ENCODE measurements at regions not wholly inside any gene's neighbourhood (a gene's known extent, or its start where the extent isn't known, plus 50 kb on each side); places are given as distances from the start of the nearest gene placed in this dataset.
"Not testable (repeated sequence)": the region's sequence is repeated elsewhere in the genome, so short reads cannot be mapped to it uniquely, and the experiment has no call there.

DNA sequence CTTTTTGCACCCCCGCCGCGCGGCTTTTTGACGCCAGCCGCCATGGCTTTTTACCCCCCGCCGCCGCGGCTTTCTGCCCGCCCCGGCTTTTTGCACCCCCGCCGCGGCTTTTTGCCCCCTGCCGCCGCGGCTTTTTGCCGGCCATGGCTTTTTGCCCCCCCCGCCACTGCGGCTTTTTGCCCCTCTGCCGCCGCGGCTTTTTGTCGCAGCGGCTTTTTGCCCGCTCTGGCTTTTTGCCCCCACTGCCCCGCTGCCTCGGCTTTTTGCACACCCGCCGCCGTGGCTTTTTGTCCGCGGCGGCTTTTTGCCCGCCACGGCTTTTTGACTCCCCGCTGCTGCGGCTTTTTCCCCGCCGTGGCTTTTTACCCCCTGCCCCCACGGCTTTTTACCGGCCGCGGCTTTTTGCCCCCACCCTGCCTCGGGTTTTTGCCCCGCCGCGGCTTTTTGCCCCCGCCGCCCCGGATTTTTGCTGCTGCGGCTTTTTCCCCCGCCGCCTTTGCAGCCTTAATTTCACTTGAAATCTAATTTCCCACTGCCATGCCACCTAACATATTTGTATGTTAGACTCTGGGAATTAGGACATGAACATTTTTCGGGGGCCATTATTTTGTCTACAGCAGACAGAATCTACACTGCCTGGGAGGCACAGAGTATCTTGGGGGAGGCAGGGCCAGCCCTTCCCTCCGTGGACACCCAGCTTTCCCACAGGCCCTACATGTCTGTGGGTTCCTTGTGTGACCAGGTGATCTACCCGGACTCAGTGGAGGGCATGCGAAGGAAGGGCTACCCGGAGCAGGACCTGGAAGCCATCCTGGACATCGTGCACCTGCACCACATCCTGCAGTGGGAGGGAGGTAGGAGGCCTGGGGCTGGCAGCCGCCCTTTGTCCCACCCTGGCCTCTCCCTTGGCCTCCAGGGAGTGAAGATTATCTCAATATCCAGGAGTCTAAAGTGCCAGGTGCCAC, 3031.0 kb upstream of the TEKT4 start:
- no peak for DNase-seq (ENCODE audit: low read depth in 2 of 2)

DNA sequence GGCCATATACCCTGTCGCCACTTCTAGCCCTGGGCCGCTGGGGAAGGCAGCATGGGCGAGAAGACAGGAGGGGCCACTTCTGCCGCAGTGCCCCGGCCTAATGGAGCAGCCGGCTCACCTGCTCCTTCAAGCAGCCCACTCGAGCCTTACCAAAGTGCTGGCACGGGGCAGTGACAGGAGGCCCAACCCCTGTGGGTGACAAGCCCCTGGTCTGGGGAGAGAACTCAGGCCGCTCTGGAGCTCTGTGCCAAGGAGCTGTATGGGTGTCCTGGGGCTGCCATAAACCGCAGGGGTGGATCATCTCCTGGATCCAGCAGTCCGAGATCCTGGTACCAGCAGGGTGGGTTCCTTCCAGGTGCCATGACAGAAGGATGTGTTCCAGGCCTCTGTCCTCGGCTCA, 3029.0 kb upstream of the TEKT4 start:
- not testable (repeated sequence) for DNase-seq (ENCODE audit: low read depth in 2 of 2)

- not testable (repeated sequence) for DNase-seq (ENCODE audit: low read depth in 2 of 2)
Measured at GRCh38 chr2:91842913-91843312, 3028.3 kb upstream of the TEKT4 start.

- DNase-seq (ENCODE audit: low read depth in 2 of 2) = not testable (repeated sequence)
Measured at GRCh38 chr2:91843723-91844450, 3027.3 kb upstream of the TEKT4 start.

- not testable (repeated sequence) for DNase-seq (ENCODE audit: low read depth in 2 of 2)
Measured at GRCh38 chr2:91844451-91844825, 3026.8 kb upstream of the TEKT4 start.

DNA sequence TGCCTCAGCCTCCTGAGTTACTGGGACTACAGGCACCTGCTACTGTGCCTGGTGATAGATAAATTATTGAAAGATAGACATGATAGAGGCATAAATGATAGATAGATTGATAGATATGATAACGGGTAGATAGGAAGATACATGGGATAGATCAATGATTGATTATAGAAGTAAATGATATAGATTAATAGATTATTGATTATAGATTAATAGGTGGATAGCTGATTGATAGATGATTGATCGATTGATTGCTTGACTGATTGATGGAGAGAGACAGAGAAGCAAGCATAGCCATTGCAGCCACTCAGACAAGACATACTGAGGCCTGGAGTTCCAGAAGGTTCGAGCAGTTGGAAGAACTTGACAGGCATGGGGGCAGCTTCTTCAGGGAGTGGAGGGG, 3024.8 kb upstream of the TEKT4 start:
- DNase-seq (ENCODE audit: low read depth in 2 of 2) = not testable (repeated sequence)

DNA sequence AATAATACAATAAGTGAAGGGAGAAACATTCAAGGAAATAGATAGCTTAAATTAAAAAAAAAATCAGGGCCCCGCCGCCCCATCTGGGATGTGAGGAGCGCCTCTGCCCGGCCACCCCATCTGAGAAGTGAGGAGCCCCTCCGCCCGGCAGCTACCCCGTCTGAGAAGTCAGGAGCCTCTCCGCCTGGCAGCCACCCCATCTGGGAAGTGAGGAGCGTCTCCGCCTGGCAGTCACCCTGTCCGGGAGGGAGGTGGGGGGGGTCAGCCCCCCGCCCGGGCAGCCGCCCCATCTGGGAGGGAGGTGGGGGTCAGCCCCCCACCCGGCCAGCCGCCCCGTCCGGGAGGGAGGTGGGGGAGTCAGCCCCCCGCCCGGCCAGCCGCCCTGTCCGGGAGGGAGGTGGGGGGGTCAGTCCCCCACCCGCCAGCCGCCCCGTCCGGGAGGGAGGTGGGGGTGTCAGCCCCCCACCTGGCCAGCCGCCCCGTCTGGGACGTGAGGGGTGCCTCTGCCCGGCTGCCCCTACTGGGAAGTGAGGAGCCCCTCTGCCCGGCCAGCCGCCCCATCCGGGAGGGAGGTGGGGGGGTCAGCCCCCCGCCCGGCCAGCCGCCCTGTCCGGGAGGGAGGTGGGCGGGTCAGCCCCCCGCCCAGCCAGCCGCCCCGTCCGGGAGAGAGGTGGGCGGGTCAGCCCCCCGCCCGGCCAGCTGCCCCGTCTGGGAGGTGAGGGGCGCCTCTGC, 3019.4 kb upstream of the TEKT4 start:
- not testable (repeated sequence) for DNase-seq (ENCODE audit: low read depth in 2 of 2)

DNA sequence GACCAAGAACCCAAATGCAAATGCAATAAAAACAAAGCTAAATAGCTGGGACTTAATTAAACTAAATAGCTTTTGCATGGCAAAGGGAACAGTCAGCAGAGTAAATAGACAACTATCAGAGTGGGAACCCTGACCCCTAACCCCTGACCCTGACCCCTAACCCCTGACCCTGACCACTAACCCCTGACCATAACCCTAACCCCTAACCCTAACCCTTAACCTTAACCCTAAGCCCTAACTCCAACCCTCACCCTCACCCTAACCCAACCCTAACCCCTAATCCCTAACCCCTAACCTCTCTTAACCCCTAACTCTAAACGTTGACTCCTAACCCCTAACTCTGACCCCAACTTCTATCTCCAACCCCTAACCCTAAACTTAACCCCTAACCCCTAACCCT, 3014.3 kb upstream of the TEKT4 start:
- not testable (repeated sequence) for DNase-seq (ENCODE audit: low read depth in 2 of 2)

GRCh38 chr2:91857711-91858110, 3013.5 kb upstream of the TEKT4 start:
- not testable (repeated sequence) for DNase-seq (ENCODE audit: low read depth in 2 of 2)

- DNase-seq (ENCODE audit: low read depth in 2 of 2) = not testable (repeated sequence)
Measured at GRCh38 chr2:91871716-91872115, 2999.5 kb upstream of the TEKT4 start.

- not testable (repeated sequence) for DNase-seq (ENCODE audit: low read depth in 2 of 2)
Measured at GRCh38 chr2:91873416-91873815, 2997.8 kb upstream of the TEKT4 start.

DNA sequence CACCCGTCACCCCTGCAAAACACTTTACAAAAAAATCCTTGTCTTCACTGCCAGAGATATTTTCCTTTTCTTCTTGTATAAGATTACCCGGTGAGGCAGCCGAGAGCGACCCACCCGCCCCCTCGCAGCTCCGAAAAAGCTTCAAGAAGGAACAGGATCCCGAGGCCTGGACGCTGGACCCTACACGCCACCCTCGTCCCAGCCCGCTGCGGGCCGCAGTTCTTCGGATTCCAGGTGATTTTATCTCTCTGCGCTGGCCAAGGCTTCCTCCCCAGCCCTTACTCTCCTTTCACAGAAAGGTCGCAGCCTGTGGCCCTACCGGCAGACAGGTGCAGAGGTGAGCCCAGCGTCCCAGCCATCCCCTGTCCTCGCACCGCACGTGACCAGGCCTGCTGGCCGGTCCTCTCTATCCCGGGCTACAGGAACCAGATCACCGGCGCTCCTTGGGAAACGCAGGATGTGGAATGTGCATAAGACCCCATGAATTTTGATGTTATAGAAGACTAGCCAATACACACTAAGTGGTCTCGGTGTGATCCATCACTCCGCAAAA, 2993.5 kb upstream of the TEKT4 start:
- DNase-seq (ENCODE audit: low read depth in 2 of 2) = not testable (repeated sequence)

DNA sequence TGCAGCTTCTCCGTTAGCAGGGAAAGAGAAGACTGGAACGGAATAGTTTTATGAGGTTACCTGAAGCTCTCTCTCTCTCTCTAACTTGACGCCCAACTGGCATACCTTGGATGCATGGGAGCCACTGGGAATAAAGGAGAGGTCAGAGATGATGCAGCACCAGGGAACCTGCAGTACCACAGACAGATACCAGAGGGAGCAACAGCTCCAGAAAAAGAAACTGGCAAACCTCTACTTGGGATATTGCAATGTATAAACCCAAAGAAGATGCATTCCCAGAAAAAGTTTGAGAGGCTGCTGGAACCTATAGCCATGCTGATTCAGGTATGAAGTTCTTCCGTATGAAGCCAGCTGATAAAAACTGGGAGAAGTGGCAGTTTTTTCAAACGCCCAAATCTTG, 2976.1 kb upstream of the TEKT4 start:
- DNase-seq (ENCODE audit: low read depth in 2 of 2) = not testable (repeated sequence)

DNA sequence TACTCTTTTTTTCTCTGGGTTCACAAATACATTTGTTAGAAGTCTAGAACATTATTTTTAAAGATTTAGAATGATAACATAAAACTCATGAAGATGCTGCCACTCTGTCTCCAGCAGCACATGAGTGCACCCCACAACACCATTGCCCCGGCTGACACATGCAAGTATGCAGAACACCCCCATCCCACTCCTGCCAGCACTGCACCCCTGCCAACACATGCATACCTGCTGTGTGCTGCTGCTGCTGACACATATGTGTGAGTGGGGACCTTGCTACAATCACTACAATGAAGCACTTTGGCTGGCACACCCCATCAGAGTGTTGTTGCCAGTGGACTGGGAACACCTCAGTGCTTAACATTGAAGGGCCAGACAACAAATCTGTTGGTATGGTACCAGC, 2953.6 kb upstream of the TEKT4 start:
- DNase-seq (ENCODE audit: low read depth in 2 of 2) = not testable (repeated sequence)

All from fibroblast of skin of left quadriceps (primary cell).